ENCODE measurements at regions not wholly inside any gene's neighbourhood (a gene's known extent, or its start where the extent isn't known, plus 50 kb on each side); places are given as distances from the start of the nearest gene placed in this dataset.

DNA sequence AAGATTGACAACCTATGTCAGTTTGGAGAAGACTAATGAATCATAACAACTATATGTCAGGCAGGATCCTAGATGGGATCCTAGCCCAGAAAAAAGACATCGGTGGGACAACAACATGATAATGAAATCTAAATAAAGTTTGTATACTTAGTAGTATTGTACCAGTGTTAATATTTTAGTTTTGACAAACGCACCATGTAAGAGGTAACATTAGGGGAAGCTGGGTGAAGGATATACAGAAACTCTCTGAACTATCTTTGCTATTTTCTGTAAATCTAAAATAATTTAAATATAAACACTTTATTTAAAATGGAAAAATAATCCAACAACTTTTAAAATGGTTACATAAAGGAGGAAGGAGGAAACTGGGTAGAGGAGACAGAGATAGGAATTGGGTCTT is 105.6 kb upstream of the AP1S2 start:
- Histone ChIP-seq H3K27me3 (replicated peaks) (no peaks in the 10 kb centered on the region), H3K4me3 (no peak overlapping the region), H3K9me3 (replicated peaks) (no peaks in the 10 kb centered on the region), H3K4me1 (replicated peaks) (peaks cover 12% of the 10 kb centered on the region), H3K36me3 (no peaks in the 10 kb centered on the region), H3K27ac (no peak overlapping the region)
- DNase-seq (ENCODE audit: low read depth in 1 of 2, low spot score in 2 of 2), result no peak

DNA sequence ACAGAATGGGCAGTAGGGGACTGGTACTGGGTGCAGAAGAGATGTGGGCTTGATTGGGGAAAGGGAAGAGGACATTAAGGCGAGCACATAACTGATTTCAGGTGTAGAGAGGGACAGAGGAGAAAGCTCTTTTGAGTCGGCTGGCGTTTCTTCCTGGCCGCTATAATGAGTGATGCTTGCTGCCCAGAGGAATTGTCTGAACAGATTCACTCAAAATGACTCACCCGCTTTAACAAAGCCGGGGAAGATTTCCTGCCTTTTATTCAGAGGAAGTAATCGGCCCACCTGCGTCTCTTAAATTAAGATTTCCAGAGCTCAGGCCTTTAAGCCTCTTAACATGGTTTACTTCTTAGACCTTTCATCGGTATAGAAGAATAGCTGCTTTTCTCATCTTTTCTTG is 102.1 kb upstream of the AP1S2 start:
- H3K27ac ChIP-seq, result no peak overlapping the region
- peaks cover 12% of the 10 kb centered on the region for H3K4me1 ChIP-seq (replicated peaks)
- H3K9me3 ChIP-seq (replicated peaks), result no peaks in the 10 kb centered on the region
- no peaks in the 10 kb centered on the region for H3K36me3 ChIP-seq
- H3K4me3 ChIP-seq, result no peak overlapping the region
- no peaks in the 10 kb centered on the region for H3K27me3 ChIP-seq (replicated peaks)
- peak in 1 of 2 experiments; percentile 10 for DNase-seq (ENCODE audit: low read depth in 1 of 2, low spot score in 2 of 2)

DNA sequence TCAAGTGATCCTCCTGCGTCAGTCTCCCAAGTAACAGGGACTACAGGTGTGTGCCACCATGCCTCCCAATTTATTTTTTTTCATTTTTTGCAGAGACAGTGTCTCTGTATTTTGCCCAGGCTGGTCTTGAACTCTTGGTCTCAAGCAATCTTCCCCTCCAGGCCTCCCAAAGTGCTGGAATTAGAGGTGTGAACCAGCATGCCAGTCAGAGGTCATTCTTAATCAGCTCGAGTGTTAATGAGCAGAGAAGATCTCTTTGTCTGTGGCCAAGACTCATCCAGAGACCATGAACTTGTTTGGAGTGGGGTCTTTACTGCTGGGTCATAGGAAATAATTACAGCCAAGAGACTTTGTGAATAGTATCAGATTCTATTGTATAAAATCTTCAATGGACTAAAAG is 99.2 kb upstream of the AP1S2 start:
- Histone ChIP-seq H3K4me3 (no peak overlapping the region), H3K27me3 (replicated peaks) (no peaks in the 10 kb centered on the region), H3K4me1 (replicated peaks) (peaks cover 12% of the 10 kb centered on the region), H3K27ac (no peak overlapping the region), H3K36me3 (no peaks in the 10 kb centered on the region), H3K9me3 (replicated peaks) (no peaks in the 10 kb centered on the region)
- DNase-seq (ENCODE audit: low read depth in 1 of 2, low spot score in 2 of 2), result no peak

- no peak overlapping the region for H3K27ac ChIP-seq
- no peaks in the 10 kb centered on the region for H3K27me3 ChIP-seq (replicated peaks)
- H3K9me3 ChIP-seq (replicated peaks), result no peaks in the 10 kb centered on the region
- no peak for DNase-seq (ENCODE audit: low read depth in 1 of 2, low spot score in 2 of 2)
- no peak overlapping the region for H3K4me3 ChIP-seq
- H3K4me1 ChIP-seq (replicated peaks), result peaks cover 24% of the 10 kb centered on the region
- no peaks in the 10 kb centered on the region for H3K36me3 ChIP-seq
Observed at GRCh38 chrX:15952212-15952611, 97.6 kb upstream of the AP1S2 start.

- Histone ChIP-seq H3K9me3 (replicated peaks) (no peaks in the 10 kb centered on the region), H3K27me3 (replicated peaks) (no peaks in the 10 kb centered on the region), H3K4me3 (no peak overlapping the region), H3K36me3 (no peaks in the 10 kb centered on the region), H3K27ac (no peak overlapping the region), H3K4me1 (replicated peaks) (peaks cover 19% of the 10 kb centered on the region)
- DNase-seq (ENCODE audit: low read depth in 1 of 2, low spot score in 2 of 2), result no peak
Observed at GRCh38 chrX:15948318-15948660, 93.7 kb upstream of the AP1S2 start.

GRCh38 chrX:15947648-15948317 is 93.2 kb upstream of the AP1S2 start:
- peak; percentile 41 to 61 for DNase-seq (ENCODE audit: low read depth in 1 of 2, low spot score in 2 of 2)

DNA sequence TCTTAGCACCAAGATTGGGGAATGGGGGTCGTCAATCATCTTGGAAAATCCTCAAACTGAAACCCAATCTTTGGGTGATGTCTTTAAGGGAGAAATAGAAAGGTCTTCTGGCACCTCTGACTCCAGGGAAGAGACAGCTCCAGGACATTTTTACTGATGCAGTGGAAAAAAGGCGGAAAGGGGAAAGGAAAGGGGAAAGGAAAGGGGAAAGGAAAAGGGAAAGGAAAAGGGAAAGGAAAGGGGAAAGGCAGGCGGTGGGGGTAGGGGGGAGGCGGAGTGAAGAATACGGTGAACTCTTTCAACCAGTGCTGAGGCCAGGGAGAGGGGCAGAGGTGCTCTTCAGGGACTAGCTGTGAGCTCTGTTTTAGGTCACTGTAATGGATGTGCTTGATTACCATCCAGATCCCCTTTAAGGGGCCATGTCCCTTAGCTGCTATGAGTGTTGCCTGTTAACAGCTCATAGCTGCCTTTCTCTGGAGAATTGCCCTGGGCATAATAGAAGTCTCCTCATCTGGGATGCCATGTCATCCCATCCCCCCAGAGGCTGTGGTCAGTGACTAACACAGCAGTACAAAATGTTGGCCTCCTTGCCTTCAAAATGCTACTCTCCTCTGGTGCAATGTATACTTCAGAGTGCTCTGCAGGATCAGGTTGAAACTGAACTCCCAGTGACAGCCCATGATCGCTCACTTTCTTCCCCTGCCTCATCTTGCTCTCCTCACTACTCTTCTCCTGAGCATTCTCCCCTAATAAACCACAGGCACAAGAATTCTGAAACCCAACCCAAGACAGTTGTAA is 92.4 kb upstream of the AP1S2 start:
- H3K27me3 ChIP-seq (replicated peaks), result no peaks in the 10 kb centered on the region
- H3K9me3 ChIP-seq (replicated peaks), result no peaks in the 10 kb centered on the region
- H3K27ac ChIP-seq, result peak overlapping the region; percentile 43
- peak; percentile 55 to 79 for DNase-seq (ENCODE audit: low read depth in 1 of 2, low spot score in 2 of 2)
- no peaks in the 10 kb centered on the region for H3K36me3 ChIP-seq
- peaks cover 19% of the 10 kb centered on the region for H3K4me1 ChIP-seq (replicated peaks)
- H3K4me3 ChIP-seq, result no peak overlapping the region

More at GRCh38 chrX:15947648-15948317, 93.2 kb upstream of the AP1S2 start:
- Histone ChIP-seq H3K36me3 (no peaks in the 10 kb centered on the region), H3K4me1 (replicated peaks) (peaks cover 19% of the 10 kb centered on the region), H3K27me3 (replicated peaks) (no peaks in the 10 kb centered on the region), H3K9me3 (replicated peaks) (no peaks in the 10 kb centered on the region), H3K4me3 (no peak overlapping the region), H3K27ac (peak overlapping the region; percentile 43)

GRCh38 chrX:15943391-15943790 is 88.8 kb upstream of the AP1S2 start:
- Histone ChIP-seq H3K27me3 (replicated peaks) (no peaks in the 10 kb centered on the region), H3K4me3 (no peak overlapping the region), H3K4me1 (replicated peaks) (peaks cover 19% of the 10 kb centered on the region), H3K27ac (no peak overlapping the region), H3K36me3 (no peaks in the 10 kb centered on the region), H3K9me3 (replicated peaks) (no peaks in the 10 kb centered on the region)
- no peak for DNase-seq (ENCODE audit: low read depth in 1 of 2, low spot score in 2 of 2)

GRCh38 chrX:15942307-15942706 is 87.7 kb upstream of the AP1S2 start:
- Histone ChIP-seq H3K27me3 (replicated peaks) (no peaks in the 10 kb centered on the region), H3K27ac (no peak overlapping the region), H3K4me1 (replicated peaks) (peaks cover 9% of the 10 kb centered on the region), H3K4me3 (no peak overlapping the region), H3K36me3 (no peaks in the 10 kb centered on the region), H3K9me3 (replicated peaks) (no peaks in the 10 kb centered on the region)
- DNase-seq (ENCODE audit: low read depth in 1 of 2, low spot score in 2 of 2), result no peak

GRCh38 chrX:15939737-15940136 is 85.1 kb upstream of the AP1S2 start:
- Histone ChIP-seq H3K36me3 (no peaks in the 10 kb centered on the region), H3K4me3 (no peak overlapping the region), H3K27me3 (replicated peaks) (no peaks in the 10 kb centered on the region), H3K9me3 (replicated peaks) (no peaks in the 10 kb centered on the region), H3K4me1 (replicated peaks) (no peaks in the 10 kb centered on the region), H3K27ac (no peak overlapping the region)
- no peak for DNase-seq (ENCODE audit: low read depth in 1 of 2, low spot score in 2 of 2)

DNA sequence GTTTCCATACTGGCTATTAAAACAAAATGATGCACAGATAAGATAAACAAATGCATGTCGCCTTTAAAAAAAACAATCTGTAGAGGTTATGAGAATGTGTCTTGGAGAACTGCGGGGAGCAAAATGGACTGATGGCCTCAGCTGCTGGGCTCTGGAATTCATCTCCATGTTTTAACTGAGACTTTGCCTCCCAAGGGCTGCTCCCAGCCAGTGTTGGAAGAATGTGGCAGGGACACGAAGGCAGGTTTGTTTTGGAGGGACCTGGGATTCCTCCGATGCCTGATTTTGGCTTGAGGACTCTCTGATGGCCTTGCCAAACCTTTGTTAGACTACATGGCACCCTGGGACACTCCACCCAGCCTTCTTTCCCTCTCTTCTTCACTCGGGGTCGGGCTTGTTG is 83.5 kb upstream of the AP1S2 start:
- no peak overlapping the region for H3K27ac ChIP-seq
- no peak overlapping the region for H3K4me3 ChIP-seq
- H3K27me3 ChIP-seq (replicated peaks), result no peaks in the 10 kb centered on the region
- no peak for DNase-seq (ENCODE audit: low read depth in 1 of 2, low spot score in 2 of 2)
- H3K9me3 ChIP-seq (replicated peaks), result no peaks in the 10 kb centered on the region
- no peaks in the 10 kb centered on the region for H3K36me3 ChIP-seq
- no peaks in the 10 kb centered on the region for H3K4me1 ChIP-seq (replicated peaks)

GRCh38 chrX:15931362-15931761 is 76.7 kb upstream of the AP1S2 start:
- H3K4me3 ChIP-seq, result no peak overlapping the region
- H3K27ac ChIP-seq, result peak overlapping the region; percentile 94; the same call in 1 of the 2 replicates
- DNase-seq (ENCODE audit: low read depth in 1 of 2, low spot score in 2 of 2), result no peak
- no peaks in the 10 kb centered on the region for H3K36me3 ChIP-seq
- peaks cover 28% of the 10 kb centered on the region for H3K4me1 ChIP-seq (replicated peaks)
- H3K9me3 ChIP-seq (replicated peaks), result no peaks in the 10 kb centered on the region
- no peaks in the 10 kb centered on the region for H3K27me3 ChIP-seq (replicated peaks)

DNA sequence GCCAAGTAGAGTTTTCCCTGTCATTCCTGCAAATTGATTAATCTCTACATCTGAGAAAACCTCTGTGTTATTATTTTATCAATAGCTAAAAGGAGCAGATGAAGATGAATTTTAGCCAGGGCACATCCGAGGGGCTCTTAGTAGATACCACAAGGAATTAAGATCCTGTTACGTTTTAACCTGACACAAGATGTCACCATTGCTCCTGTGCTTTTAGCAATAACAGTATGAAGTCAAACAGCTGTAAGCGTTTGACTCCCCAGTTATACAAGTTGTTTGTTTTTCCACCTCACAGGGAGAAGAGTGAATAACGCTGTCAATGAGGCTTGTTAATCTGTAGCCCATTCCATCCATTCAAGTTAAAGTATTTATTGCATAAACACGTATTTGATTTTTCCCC is 76.0 kb upstream of the AP1S2 start:
- H3K27ac ChIP-seq, result peak overlapping the region; percentile 94
- H3K4me3 ChIP-seq, result no peak overlapping the region
- H3K27me3 ChIP-seq (replicated peaks), result no peaks in the 10 kb centered on the region
- no peaks in the 10 kb centered on the region for H3K9me3 ChIP-seq (replicated peaks)
- peaks cover 28% of the 10 kb centered on the region for H3K4me1 ChIP-seq (replicated peaks)
- H3K36me3 ChIP-seq, result no peaks in the 10 kb centered on the region
- peak in 1 of 2 experiments; percentile 61 for DNase-seq (ENCODE audit: low read depth in 1 of 2, low spot score in 2 of 2)

- Histone ChIP-seq H3K4me1 (replicated peaks) (peaks cover 28% of the 10 kb centered on the region), H3K27me3 (replicated peaks) (no peaks in the 10 kb centered on the region), H3K27ac (peak overlapping the region; percentile 94), H3K4me3 (peak overlapping the region; percentile 17; the same call in 1 of the 2 replicates), H3K9me3 (replicated peaks) (no peaks in the 10 kb centered on the region), H3K36me3 (no peaks in the 10 kb centered on the region)
- DNase-seq (ENCODE audit: low read depth in 1 of 2, low spot score in 2 of 2), result peak; percentile 79 to 80
Observed at GRCh38 chrX:15929194-15929593, 74.6 kb upstream of the AP1S2 start.

Measured in SJSA1 (cell line).